ENCODE measurements at regions not wholly inside any gene's neighbourhood (a gene's known extent, or its start where the extent isn't known, plus 50 kb on each side); places are given as distances from the start of the nearest gene placed in this dataset.

GRCh38 chr6:133816171-133816570, 72.7 kb upstream of the TCF21 start:
- TF ChIP-seq CTCF (conservative IDR thresholded peaks at IDR 0.05; ENCODE audit: low read depth, low read length) (no peak), POLR2A (IDR thresholded peaks at IDR 0.05; ENCODE audit: low read depth, low read length) (no peak), FOS (IDR thresholded peaks at IDR 0.05; ENCODE audit: low read depth, low read length) (no peak), MXI1 (IDR thresholded peaks at IDR 0.05; ENCODE audit: borderline replicate concordance, low read depth, low read length) (no peak), RCOR1 (IDR thresholded peaks at IDR 0.05; ENCODE audit: insufficient replicate concordance, low read length) (no peak), USF2 (IDR thresholded peaks at IDR 0.05; ENCODE audit: low read depth, low read length) (no peak), CEBPB (IDR thresholded peaks at IDR 0.05; ENCODE audit: low read depth, low read length) (no peak), SMC3 (IDR thresholded peaks at IDR 0.05; ENCODE audit: low read depth, low read length) (no peak), ELK1 (IDR thresholded peaks at IDR 0.05; ENCODE audit: borderline replicate concordance, low read depth, low read length) (no peak), RAD21 (IDR thresholded peaks at IDR 0.05; ENCODE audit: low read length) (no peak)

All from IMR-90 (cell line).